Activated CD4-positive, alpha-beta T cell treated with anti-CD3 and anti-CD28 coated beads, Interleukin-2, Interleukin-4, amounts not matched to agents 100 ng/mL and 50 ng/mL, durations not matched to agents 16 hours and 8 hours (primary cell): ENCODE measurements at regions not wholly inside any gene's neighbourhood (a gene's known extent, or its start where the extent isn't known, plus 50 kb on each side); places are given as distances from the start of the nearest gene placed in this dataset.
"Not testable (repeated sequence)": the region's sequence is repeated elsewhere in the genome, so short reads cannot be mapped to it uniquely, and the experiment has no call there.

Experiments used
- DNase-seq: peaks from one replicate; pipeline ENCODE4 v3.0.0-alpha.2; 2020; ENCODE audit warnings: low spot score

- DNase-seq: no peak
Observed at GRCh38 chr7:93830141-93830925, 60.2 kb downstream of the TFPI2 start.

- peak; percentile 13 for DNase-seq
Observed at GRCh38 chr7:93828260-93828659, 62.3 kb downstream of the TFPI2 start.

- DNase-seq: no peak
Observed at GRCh38 chr7:93823621-93824020, 66.9 kb downstream of the TFPI2 start.

- no peak for DNase-seq
Observed at GRCh38 chr7:93821463-93821862, 69.1 kb downstream of the TFPI2 start.

- DNase-seq: no peak
Observed at GRCh38 chr7:93819699-93820098, 70.9 kb downstream of the TFPI2 start.

GRCh38 chr7:93817526-93817925 lies 73.0 kb downstream of the TFPI2 start:
- DNase-seq: no peak

- no peak for DNase-seq
Observed at GRCh38 chr7:93817004-93817403, 73.5 kb downstream of the TFPI2 start.

GRCh38 chr7:93813514-93813913 lies 77.0 kb downstream of the TFPI2 start:
- no peak for DNase-seq

- DNase-seq: no peak
Observed at GRCh38 chr7:93812061-93812460, 78.5 kb downstream of the TFPI2 start.

GRCh38 chr7:93811198-93811597 lies 79.4 kb downstream of the TFPI2 start:
- DNase-seq: no peak

- no peak for DNase-seq
Observed at GRCh38 chr7:93810561-93810960, 80.0 kb downstream of the TFPI2 start.

GRCh38 chr7:93804726-93805125 lies 85.8 kb downstream of the TFPI2 start:
- DNase-seq: no peak

GRCh38 chr7:93799750-93800357 lies 90.7 kb downstream of the TFPI2 start:
- no peak for DNase-seq

- not testable (repeated sequence) for DNase-seq
Observed at GRCh38 chr7:93793084-93793697, 97.4 kb downstream of the TFPI2 start.

- no peak for DNase-seq
Observed at GRCh38 chr7:93779115-93779514, 111.4 kb downstream of the TFPI2 start.

GRCh38 chr7:93778384-93778783 lies 112.2 kb downstream of the TFPI2 start:
- no peak for DNase-seq

GRCh38 chr7:93773446-93773845 lies 117.1 kb downstream of the TFPI2 start:
- DNase-seq: no peak

- no peak for DNase-seq
Observed at GRCh38 chr7:93765475-93765874, 125.1 kb downstream of the TFPI2 start.

- no peak for DNase-seq
Observed at GRCh38 chr7:93758631-93759030, 131.9 kb downstream of the TFPI2 start.

- no peak for DNase-seq
Observed at GRCh38 chr7:93757426-93757825, 133.1 kb downstream of the TFPI2 start.

- no peak for DNase-seq
Observed at GRCh38 chr7:93756890-93757289, 133.7 kb downstream of the TFPI2 start.

- DNase-seq: no peak
Observed at GRCh38 chr7:93751421-93751820, 139.1 kb downstream of the TFPI2 start.

GRCh38 chr7:93750986-93751385 lies 139.6 kb downstream of the TFPI2 start:
- DNase-seq: no peak
